GM12892 (cell line): ENCODE measurements at regions not wholly inside any gene's neighbourhood (a gene's known extent, or its start where the extent isn't known, plus 50 kb on each side); places are given as distances from the start of the nearest gene placed in this dataset.

ENCODE experiments used
- POLR2A ChIP-seq: IDR thresholded peaks from 2 replicates; pipeline ENCODE4 v1.6.1; 2011; ENCODE audit warnings: low read depth, low read length, control low read depth
- POLR2AphosphoS5 ChIP-seq: IDR thresholded peaks from 2 replicates; pipeline ENCODE4 v1.6.1; 2011; ENCODE audit warnings: low read depth, low read length, control low read depth

- TF ChIP-seq POLR2AphosphoS5: no peak
- TF ChIP-seq POLR2A: no peak
Measured at GRCh38 chr18:71966791-71967190, 577.4 kb downstream of the CBLN2 start.
